GM19452 (cell line): ENCODE measurements at regions not wholly inside any gene's neighbourhood (a gene's known extent, or its start where the extent isn't known, plus 50 kb on each side); places are given as distances from the start of the nearest gene placed in this dataset.

Source experiments
- ATAC-seq: cut with Tn5 transposase; IDR thresholded peaks from one replicate; pipeline ENCODE4 v1.9.1; 2021; ENCODE audit not compliant: unreplicated experiment

GRCh38 chr7:88358526-88358838 lies 51.8 kb upstream of the STEAP4 start:
- no peak for ATAC-seq

GRCh38 chr7:88357781-88358525 lies 51.3 kb upstream of the STEAP4 start:
- peak; percentile 85 for ATAC-seq

DNA sequence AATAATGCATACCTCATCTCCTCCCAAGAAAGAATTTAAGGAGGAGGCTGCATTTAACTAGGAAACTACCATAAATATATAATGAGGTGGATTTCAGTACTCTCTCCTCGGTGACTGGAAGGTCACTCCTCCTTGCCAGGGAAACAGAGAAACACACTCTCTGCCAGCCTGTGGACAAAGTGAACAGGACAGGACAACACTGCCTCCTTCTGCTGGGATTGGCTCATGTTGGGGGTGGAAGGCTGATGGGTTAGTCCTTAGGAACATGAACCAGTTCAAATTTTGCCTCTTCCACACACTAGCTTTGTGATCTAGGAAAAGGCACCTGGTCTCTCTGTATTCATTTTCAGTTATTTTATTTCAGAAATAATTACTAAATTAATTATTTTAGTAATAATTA lies 50.6 kb upstream of the STEAP4 start:
- ATAC-seq = no peak
